ENCODE measurements at regions not wholly inside any gene's neighbourhood (a gene's known extent, or its start where the extent isn't known, plus 50 kb on each side); places are given as distances from the start of the nearest gene placed in this dataset.

DNA sequence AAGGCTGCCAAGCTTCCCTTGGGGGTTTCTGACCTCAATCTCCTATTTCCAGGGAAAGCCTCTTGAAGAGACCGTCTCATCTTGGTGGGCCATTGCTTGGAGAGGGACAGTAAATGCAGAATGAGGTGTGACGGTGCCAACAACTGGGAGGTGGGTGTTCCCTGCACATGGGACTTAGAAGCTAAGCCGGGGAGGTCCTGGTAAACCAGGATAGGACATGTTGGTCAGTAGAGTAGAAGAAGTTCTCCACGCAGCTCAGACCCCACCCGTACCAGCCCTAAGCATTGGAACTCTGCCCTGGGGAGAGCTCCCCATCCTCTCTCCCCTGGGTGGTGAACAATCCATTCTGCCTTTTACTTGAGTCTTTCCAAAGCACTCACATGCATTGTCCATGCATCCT lies 92.0 kb downstream of the SOX1 start:
- TF ChIP-seq, protein P1, sequence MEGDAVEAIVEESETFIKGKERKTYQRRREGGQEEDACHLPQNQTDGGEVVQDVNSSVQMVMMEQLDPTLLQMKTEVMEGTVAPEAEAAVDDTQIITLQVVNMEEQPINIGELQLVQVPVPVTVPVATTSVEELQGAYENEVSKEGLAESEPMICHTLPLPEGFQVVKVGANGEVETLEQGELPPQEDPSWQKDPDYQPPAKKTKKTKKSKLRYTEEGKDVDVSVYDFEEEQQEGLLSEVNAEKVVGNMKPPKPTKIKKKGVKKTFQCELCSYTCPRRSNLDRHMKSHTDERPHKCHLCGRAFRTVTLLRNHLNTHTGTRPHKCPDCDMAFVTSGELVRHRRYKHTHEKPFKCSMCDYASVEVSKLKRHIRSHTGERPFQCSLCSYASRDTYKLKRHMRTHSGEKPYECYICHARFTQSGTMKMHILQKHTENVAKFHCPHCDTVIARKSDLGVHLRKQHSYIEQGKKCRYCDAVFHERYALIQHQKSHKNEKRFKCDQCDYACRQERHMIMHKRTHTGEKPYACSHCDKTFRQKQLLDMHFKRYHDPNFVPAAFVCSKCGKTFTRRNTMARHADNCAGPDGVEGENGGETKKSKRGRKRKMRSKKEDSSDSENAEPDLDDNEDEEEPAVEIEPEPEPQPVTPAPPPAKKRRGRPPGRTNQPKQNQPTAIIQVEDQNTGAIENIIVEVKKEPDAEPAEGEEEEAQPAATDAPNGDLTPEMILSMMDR (IDR thresholded peaks at IDR 0.05; ENCODE audit: low read depth, low read length): no peak
- TF ChIP-seq POLR2A (IDR thresholded peaks at IDR 0.05; ENCODE audit: extremely low read depth, insufficient read length) (no peak), MYC (IDR thresholded peaks at IDR 0.05; ENCODE audit: low read depth, low read length) (no peak)
- TF ChIP-seq, protein P2, sequence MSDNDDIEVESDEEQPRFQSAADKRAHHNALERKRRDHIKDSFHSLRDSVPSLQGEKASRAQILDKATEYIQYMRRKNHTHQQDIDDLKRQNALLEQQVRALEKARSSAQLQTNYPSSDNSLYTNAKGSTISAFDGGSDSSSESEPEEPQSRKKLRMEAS (IDR thresholded peaks at IDR 0.05; ENCODE audit: low read depth, low read length): no peak
